HEK293 (cell line): ENCODE measurements at regions not wholly inside any gene's neighbourhood (a gene's known extent, or its start where the extent isn't known, plus 50 kb on each side); places are given as distances from the start of the nearest gene placed in this dataset.
A peak's percentile ranks its signal among the peaks of the same experiment; 100 is the strongest.

Source experiments
- CTCF ChIA-PET: fragments of 350-600 bp; formaldehyde crosslinking; extraction: SDS; loops from one replicate; lab custom pipeline; 2021; ENCODE audit warnings: antibody characterized with exemption; lab: Yijun Ruan, JAX
- POLR2A ChIA-PET: fragments of 300-600 bp; formaldehyde crosslinking; extraction: SDS; loops from one replicate; lab custom pipeline; 2020; ENCODE audit warnings: antibody characterized with exemption, inconsistent platforms; lab: Yijun Ruan, JAX
- H3K27ac ChIP-seq: fragments of 200-500 bp; sonication (Bioruptor generic); 2 replicates; pipeline ENCODE4 v1.5.1; 2014; ENCODE audit warnings: low read depth, low read length, control low read depth, inconsistent platforms; ENCODE audit errors: extremely low read depth
- H3K36me3 ChIP-seq, 2 experiments: fragments of 200-500 bp in 1 of 2; sonication (Bioruptor generic) in 1 of 2; 1 replicate in 1 of 2; 2 replicates in 1 of 2; pipeline ENCODE4 v1.5.1; 2014 to 2017; ENCODE audit warnings: inconsistent platforms in 2 of 2, low read length in 2 of 2; ENCODE audit not compliant: control insufficient read depth in 2 of 2, insufficient read depth in 1 of 2
- H3K4me1 ChIP-seq: fragments of 200-500 bp; sonication (Bioruptor generic); 2 replicates; pipeline ENCODE4 v1.5.1; 2014; ENCODE audit warnings: mild to moderate bottlenecking, low read length, inconsistent platforms; ENCODE audit not compliant: control insufficient read depth, insufficient read depth
- H3K4me3 ChIP-seq: 2 replicates; pipeline ENCODE4 v1.5.1; 2011; ENCODE audit warnings: low read depth, mild to moderate bottlenecking, control low read depth, low read length, moderate library complexity
- H3K9me3 ChIP-seq: fragments of 200-500 bp; sonication (Bioruptor generic); 2 replicates; pipeline ENCODE4 v1.5.1; 2014; ENCODE audit warnings: low read depth, low read length, inconsistent platforms; ENCODE audit not compliant: control insufficient read depth, insufficient read depth
- AEBP2 ChIP-seq: fragments of 450-650 bp; formaldehyde crosslinking; IDR thresholded peaks from 2 replicates; pipeline ENCODE4 v1.5.1; 2016; ENCODE audit warnings: missing biosample characterization, missing genetic modification characterization, borderline replicate concordance
- GLIS1 ChIP-seq: fragments of 450-650 bp; formaldehyde crosslinking; IDR thresholded peaks from 2 replicates; pipeline ENCODE4 v1.5.1; 2016; ENCODE audit warnings: missing biosample characterization, missing genetic modification characterization
- MYNN ChIP-seq: fragments of 450-650 bp; formaldehyde crosslinking; IDR thresholded peaks from 2 replicates; pipeline ENCODE4 v1.5.1; 2016; ENCODE audit warnings: missing biosample characterization, missing genetic modification characterization, borderline replicate concordance
- SP2 ChIP-seq: fragments of 450-650 bp; formaldehyde crosslinking; IDR thresholded peaks from 2 replicates; pipeline ENCODE4 v1.5.1; 2016; ENCODE audit warnings: missing biosample characterization, missing genetic modification characterization
- YY1 ChIP-seq: fragments of 450-650 bp; formaldehyde crosslinking; IDR thresholded peaks from 2 replicates; pipeline ENCODE4 v1.5.1; 2018; ENCODE audit warnings: missing biosample characterization, missing genetic modification characterization
- ZBTB21 ChIP-seq: fragments of 450-650 bp; formaldehyde crosslinking; IDR thresholded peaks from 2 replicates; pipeline ENCODE4 v1.5.1; 2017; ENCODE audit warnings: missing biosample characterization, missing genetic modification characterization
- ZFHX2 ChIP-seq: fragments of 450-650 bp; formaldehyde crosslinking; conservative IDR thresholded peaks from 2 replicates; pipeline ENCODE4 v1.5.1; 2016; ENCODE audit warnings: missing biosample characterization, missing genetic modification characterization
- ZIC2 ChIP-seq: fragments of 450-650 bp; formaldehyde crosslinking; IDR thresholded peaks from 2 replicates; pipeline ENCODE4 v1.5.1; 2016; ENCODE audit warnings: missing biosample characterization, missing genetic modification characterization
- ZNF112 ChIP-seq: fragments of 450-650 bp; formaldehyde crosslinking; IDR thresholded peaks from 2 replicates; pipeline ENCODE4 v1.5.0; 2017; ENCODE audit warnings: missing biosample characterization, missing genetic modification characterization
- ZNF155 ChIP-seq: fragments of 450-650 bp; formaldehyde crosslinking; IDR thresholded peaks from 2 replicates; pipeline ENCODE4 v1.5.1; 2016; ENCODE audit warnings: missing biosample characterization, missing genetic modification characterization
- ZNF175 ChIP-seq: fragments of 450-650 bp; formaldehyde crosslinking; IDR thresholded peaks from 2 replicates; pipeline ENCODE4 v1.5.1; 2016; ENCODE audit warnings: missing biosample characterization, missing genetic modification characterization
- ZNF280C ChIP-seq: fragments of 450-650 bp; formaldehyde crosslinking; IDR thresholded peaks from 2 replicates; pipeline ENCODE4 v1.5.1; 2016; ENCODE audit warnings: missing biosample characterization, missing genetic modification characterization
- ZNF433 ChIP-seq: fragments of 450-650 bp; formaldehyde crosslinking; IDR thresholded peaks from 2 replicates; pipeline ENCODE4 v1.5.1; 2016; ENCODE audit warnings: missing biosample characterization, missing genetic modification characterization, low read depth
- ZNF48 ChIP-seq: fragments of 450-650 bp; formaldehyde crosslinking; IDR thresholded peaks from 2 replicates; pipeline ENCODE4 v1.5.1; 2016; ENCODE audit warnings: missing biosample characterization, missing genetic modification characterization
- ZNF501 ChIP-seq: fragments of 450-650 bp; formaldehyde crosslinking; IDR thresholded peaks from 2 replicates; pipeline ENCODE4 v1.5.1; 2016; ENCODE audit warnings: missing biosample characterization, missing genetic modification characterization
- ZNF561 ChIP-seq: fragments of 450-650 bp; IDR thresholded peaks from 2 replicates; pipeline ENCODE4 v1.5.1; 2018; ENCODE audit warnings: missing biosample characterization, missing genetic modification characterization, borderline replicate concordance
- ZNF768 ChIP-seq: fragments of 450-650 bp; formaldehyde crosslinking; IDR thresholded peaks from 2 replicates; pipeline ENCODE4 v1.5.1; 2018; ENCODE audit warnings: missing biosample characterization, mild to moderate bottlenecking, missing genetic modification characterization
- ZSCAN16 ChIP-seq: fragments of 450-650 bp; formaldehyde crosslinking; IDR thresholded peaks from 2 replicates; pipeline ENCODE4 v1.5.1; 2016; ENCODE audit warnings: missing biosample characterization, missing genetic modification characterization
- ZSCAN4 ChIP-seq: fragments of 450-650 bp; formaldehyde crosslinking; IDR thresholded peaks from 2 replicates; pipeline ENCODE4 v1.5.1; 2017; ENCODE audit warnings: missing biosample characterization, missing genetic modification characterization
- TF ChIP-seq, protein P1 (sequence below): fragments of 450-650 bp; formaldehyde crosslinking; IDR thresholded peaks from 2 replicates; pipeline ENCODE4 v1.5.1; 2016; ENCODE audit warnings: missing biosample characterization, missing genetic modification characterization, low read depth
- TF ChIP-seq, protein P2 (sequence below): fragments of 450-650 bp; formaldehyde crosslinking; IDR thresholded peaks from 2 replicates; pipeline ENCODE4 v1.5.1; 2016; ENCODE audit warnings: missing biosample characterization, missing genetic modification characterization
- TF ChIP-seq, protein P3 (sequence below): fragments of 450-650 bp; formaldehyde crosslinking; IDR thresholded peaks from 2 replicates; pipeline ENCODE4; 2016; ENCODE audit warnings: missing biosample characterization, missing genetic modification characterization

DNA sequence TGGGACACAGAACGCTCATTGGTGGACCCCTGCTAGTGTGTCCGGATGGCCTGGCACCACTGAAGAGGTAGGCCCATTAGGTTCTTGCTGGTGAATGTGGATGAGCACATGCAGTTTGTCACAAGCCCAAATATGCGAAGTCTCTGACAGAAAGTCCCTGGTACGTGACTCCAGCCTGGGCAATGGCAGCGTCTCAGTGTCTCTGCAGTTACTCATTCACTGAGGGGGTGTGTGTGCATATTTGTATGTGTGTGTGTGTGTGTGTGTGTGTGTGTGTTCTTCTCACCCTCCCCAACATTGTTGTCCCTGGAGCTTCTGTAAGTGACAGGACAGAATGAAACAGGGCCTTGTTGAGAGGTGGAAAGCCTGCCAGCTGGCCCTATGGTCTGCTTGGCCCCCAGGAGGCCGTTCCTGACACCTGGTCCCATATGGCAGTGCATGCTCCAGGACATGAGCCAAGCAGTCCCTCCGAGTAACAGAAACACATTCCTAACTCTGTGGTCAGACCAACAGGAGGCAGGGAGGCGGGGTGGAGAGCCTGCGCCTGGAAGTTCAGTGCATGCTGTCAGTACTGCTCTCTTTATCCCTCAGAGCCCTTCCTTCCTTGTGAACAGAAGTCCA is 169.9 kb downstream of the SLC28A3 start:
- Histone ChIP-seq H3K9me3 (no peaks in the 10 kb centered on the region), H3K4me1 (no peaks in the 10 kb centered on the region), H3K36me3 (no peaks in the 10 kb centered on the region), H3K27ac (no peak overlapping the region), H3K4me3 (no peak overlapping the region)
- ChIA-PET CTCF (no interaction called here), POLR2A (no interaction called here)
- TF ChIP-seq MYNN (tag by site-specific recombination) (no peak), GLIS1 (tag by site-specific recombination) (peak; percentile 30; the same call in 1 of the 2 replicates), ZSCAN4 (tag by site-specific recombination) (peak; percentile 59; the same call in 1 of the 2 replicates), ZNF501 (tag by site-specific recombination) (no peak), YY1 (no peak), ZNF433 (tag by site-specific recombination) (no peak), ZFHX2 (tag by site-specific recombination) (no peak), ZNF175 (tag by site-specific recombination) (no peak)
- TF ChIP-seq, protein P1, sequence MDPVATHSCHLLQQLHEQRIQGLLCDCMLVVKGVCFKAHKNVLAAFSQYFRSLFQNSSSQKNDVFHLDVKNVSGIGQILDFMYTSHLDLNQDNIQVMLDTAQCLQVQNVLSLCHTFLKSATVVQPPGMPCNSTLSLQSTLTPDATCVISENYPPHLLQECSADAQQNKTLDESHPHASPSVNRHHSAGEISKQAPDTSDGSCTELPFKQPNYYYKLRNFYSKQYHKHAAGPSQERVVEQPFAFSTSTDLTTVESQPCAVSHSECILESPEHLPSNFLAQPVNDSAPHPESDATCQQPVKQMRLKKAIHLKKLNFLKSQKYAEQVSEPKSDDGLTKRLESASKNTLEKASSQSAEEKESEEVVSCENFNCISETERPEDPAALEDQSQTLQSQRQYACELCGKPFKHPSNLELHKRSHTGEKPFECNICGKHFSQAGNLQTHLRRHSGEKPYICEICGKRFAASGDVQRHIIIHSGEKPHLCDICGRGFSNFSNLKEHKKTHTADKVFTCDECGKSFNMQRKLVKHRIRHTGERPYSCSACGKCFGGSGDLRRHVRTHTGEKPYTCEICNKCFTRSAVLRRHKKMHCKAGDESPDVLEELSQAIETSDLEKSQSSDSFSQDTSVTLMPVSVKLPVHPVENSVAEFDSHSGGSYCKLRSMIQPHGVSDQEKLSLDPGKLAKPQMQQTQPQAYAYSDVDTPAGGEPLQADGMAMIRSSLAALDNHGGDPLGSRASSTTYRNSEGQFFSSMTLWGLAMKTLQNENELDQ (tag by site-specific recombination): no peak

DNA sequence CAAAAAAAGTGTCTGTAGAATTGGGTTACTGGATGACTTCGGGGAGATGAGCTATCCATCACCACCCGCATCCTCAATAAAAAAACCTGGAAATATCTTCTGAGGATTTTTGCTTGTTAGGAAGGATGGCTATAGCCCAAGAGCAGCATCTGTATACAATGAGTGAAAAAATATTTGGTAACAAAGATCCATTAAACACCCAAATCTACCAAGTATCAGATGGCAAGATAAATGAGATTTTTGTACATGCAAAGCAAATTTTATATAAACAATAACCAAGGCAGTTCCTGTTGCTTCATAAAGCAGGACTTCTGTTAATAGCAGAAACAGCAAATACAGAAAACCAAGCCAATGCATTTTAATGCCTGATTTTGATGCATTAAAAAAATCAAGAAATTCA is 166.6 kb downstream of the SLC28A3 start:
- no peaks in the 10 kb centered on the region for H3K36me3 ChIP-seq
- H3K4me1 ChIP-seq: no peaks in the 10 kb centered on the region
- no peak overlapping the region for H3K27ac ChIP-seq
- ChIA-PET POLR2A (no interaction called here), CTCF (interaction anchor here (0.6 to 3.6 kb wide), 36 partner anchors 8 to 681 kb away, joined by 3 to 22 read pairs (median 5); partner anchors contain the start of gene RMI1)
- H3K4me3 ChIP-seq: no peak overlapping the region
- no peaks in the 10 kb centered on the region for H3K9me3 ChIP-seq
- TF ChIP-seq ZNF155 (tag by site-specific recombination): no peak
- no peak for TF ChIP-seq ZBTB21 (tag by site-specific recombination)
- no peak for TF ChIP-seq SP2
- no peak for TF ChIP-seq ZIC2
- TF ChIP-seq, protein P2, sequence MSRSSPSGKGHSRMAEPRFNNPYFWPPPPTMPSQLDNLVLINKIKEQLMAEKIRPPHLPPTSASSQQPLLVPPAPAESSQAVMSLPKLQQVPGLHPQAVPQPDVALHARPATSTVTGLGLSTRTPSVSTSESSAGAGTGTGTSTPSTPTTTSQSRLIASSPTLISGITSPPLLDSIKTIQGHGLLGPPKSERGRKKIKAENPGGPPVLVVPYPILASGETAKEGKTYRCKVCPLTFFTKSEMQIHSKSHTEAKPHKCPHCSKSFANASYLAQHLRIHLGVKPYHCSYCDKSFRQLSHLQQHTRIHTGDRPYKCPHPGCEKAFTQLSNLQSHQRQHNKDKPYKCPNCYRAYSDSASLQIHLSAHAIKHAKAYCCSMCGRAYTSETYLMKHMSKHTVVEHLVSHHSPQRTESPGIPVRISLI (tag by site-specific recombination): no peak
- no peak for TF ChIP-seq ZNF768
- TF ChIP-seq ZNF280C (tag by site-specific recombination): no peak
- TF ChIP-seq, protein P3, sequence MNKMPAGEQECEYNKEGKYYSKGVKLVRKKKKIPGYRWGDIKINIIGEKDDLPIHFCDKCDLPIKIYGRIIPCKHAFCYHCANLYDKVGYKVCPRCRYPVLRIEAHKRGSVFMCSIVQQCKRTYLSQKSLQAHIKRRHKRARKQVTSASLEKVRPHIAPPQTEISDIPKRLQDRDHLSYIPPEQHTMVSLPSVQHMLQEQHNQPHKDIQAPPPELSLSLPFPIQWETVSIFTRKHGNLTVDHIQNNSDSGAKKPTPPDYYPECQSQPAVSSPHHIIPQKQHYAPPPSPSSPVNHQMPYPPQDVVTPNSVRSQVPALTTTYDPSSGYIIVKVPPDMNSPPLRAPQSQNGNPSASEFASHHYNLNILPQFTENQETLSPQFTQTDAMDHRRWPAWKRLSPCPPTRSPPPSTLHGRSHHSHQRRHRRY: no peak
- TF ChIP-seq AEBP2 (tag by site-specific recombination): no peak
- TF ChIP-seq ZNF112 (tag by site-specific recombination): no peak
- TF ChIP-seq ZNF561 (tag by site-specific recombination): no peak
- TF ChIP-seq ZSCAN16 (tag by site-specific recombination): no peak
- no peak for TF ChIP-seq ZNF48 (tag by site-specific recombination)
